Skin epidermis (tissue), 12 donors: ENCODE measurements at regions not wholly inside any gene's neighbourhood (a gene's known extent, or its start where the extent isn't known, plus 50 kb on each side); places are given as distances from the start of the nearest gene placed in this dataset.
"Not testable (repeated sequence)": the region's sequence is repeated elsewhere in the genome, so short reads cannot be mapped to it uniquely, and the experiment has no call there.

Experiments used
- H3K27ac ChIP-seq, 21 experiments: fragments of 200-600 bp; sonication (generic) in 11 of 21; one replicate each; pipeline ENCODE4 v1.5.0; 2020; ENCODE audit warnings: mild to moderate bottlenecking in 3 of 21, inconsistent platforms in 2 of 21, moderate library complexity in 2 of 21
- H3K4me3 ChIP-seq, 7 experiments: fragments of 200-600 bp; sonication (generic) in 2 of 7; one replicate each; pipeline ENCODE4 v1.5.0; 2020; ENCODE audit warnings: inconsistent platforms in 2 of 7, mild to moderate bottlenecking in 2 of 7, moderate library complexity in 1 of 7

GRCh38 chr3:125694761-125695294 lies 99.5 kb upstream of the OSBPL11 start:
- no peak overlapping the region for H3K4me3 ChIP-seq
- no peak overlapping the region for H3K27ac ChIP-seq

- H3K27ac ChIP-seq, result no peak overlapping the region
- no peak overlapping the region for H3K4me3 ChIP-seq
Observed at GRCh38 chr3:125695688-125696087, 100.4 kb upstream of the OSBPL11 start.

GRCh38 chr3:125697126-125697525 lies 101.8 kb upstream of the OSBPL11 start:
- H3K4me3 ChIP-seq, H3K27ac ChIP-seq: not testable (repeated sequence)

DNA sequence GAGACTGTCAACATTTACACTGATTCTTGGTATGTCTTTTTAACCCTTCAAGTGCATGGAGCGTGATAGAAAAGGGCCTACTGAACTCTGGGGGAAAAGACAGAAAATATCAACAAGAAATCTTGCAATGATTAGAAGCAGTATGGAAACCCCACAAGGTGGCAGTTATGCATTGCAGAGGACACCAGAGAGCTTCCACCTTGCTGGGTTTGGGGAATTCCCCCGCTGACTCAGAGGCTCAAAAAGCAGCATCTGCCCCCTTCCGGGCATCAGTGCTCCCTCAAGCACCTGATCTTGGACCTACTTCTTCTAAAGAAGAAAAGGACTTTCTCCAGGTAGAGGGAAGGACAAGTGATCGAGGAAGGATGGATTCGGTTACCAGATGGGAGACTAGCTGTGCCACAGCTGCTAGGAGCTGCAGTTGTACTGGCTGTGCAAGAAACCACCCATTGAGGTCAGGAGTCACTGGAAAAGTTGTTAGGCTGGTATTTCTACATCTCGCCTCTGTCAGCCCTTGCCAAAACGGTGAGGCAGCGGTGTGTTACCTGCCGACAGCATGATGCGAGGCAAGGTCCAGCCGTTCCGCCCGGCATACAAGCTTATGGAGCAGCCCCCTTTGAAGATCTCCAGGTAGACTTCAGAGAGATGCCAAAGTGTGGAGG lies 102.8 kb upstream of the OSBPL11 start:
- peak overlapping the region in 2 of 21 experiments; percentile 16 to 39 for H3K27ac ChIP-seq
- not testable (repeated sequence) for H3K4me3 ChIP-seq

GRCh38 chr3:125715651-125716050 lies 120.4 kb upstream of the OSBPL11 start:
- Histone ChIP-seq H3K4me3 (no peak overlapping the region), H3K27ac (no peak overlapping the region)

GRCh38 chr3:125732151-125732550 lies 136.9 kb upstream of the OSBPL11 start:
- H3K27ac ChIP-seq, H3K4me3 ChIP-seq: not testable (repeated sequence)

DNA sequence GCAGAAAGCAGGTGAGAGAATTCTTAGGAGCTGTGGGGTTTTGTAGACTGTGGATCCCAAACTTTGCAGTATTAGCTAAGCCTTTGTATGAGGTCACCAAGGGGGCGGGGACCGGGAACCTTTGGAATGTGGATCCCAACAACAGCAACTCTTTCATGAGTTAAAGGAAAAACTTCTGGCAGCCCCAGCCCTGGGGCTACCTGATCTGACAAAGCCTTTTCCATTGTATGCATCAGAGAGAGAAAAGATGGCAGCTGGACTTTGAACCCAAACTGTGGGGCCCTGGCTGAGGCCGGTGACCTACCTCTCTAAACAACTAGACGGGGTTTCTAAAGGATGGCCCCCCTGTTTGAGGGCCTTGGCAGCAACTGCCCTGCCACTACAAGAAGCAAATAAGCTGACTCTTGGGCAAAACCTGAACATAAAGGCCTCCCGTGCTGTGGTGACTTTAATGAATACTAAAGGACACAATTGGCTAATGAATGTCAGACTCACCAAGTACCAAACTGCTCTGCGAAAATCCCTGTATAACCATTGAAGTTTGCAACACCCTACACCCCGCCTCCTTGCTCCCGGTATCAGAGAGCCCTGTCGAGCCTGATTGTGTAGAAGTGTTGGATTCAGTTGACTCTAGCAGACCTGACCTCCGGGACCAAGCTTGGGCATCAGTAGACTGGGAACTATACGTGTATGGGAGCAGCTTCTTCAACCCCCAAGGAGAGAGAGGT lies 146.9 kb upstream of the OSBPL11 start:
- not testable (repeated sequence) for H3K27ac ChIP-seq, H3K4me3 ChIP-seq

DNA sequence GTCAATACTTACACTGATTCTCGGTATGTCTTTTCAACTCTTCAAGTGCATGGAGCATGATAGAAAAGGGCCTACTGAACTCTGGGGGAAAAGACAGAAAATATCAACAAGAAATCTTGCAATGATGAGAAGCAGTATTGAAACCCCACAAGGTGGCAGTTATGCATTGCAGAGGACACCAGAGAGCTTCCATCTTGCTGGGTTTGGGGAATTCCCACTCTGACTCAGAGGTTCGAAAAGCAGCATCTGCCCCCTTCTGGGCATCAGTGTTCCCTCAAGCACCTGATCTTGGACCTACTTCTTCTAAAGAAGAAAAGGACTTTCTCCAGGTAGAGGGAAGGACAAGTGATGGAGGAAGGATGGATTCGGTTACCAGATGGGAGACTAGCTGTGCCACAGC lies 147.5 kb upstream of the OSBPL11 start:
- H3K27ac ChIP-seq, H3K4me3 ChIP-seq: not testable (repeated sequence)

GRCh38 chr3:125757050-125757449 lies 161.8 kb upstream of the OSBPL11 start:
- H3K4me3 ChIP-seq, H3K27ac ChIP-seq: not testable (repeated sequence)

DNA sequence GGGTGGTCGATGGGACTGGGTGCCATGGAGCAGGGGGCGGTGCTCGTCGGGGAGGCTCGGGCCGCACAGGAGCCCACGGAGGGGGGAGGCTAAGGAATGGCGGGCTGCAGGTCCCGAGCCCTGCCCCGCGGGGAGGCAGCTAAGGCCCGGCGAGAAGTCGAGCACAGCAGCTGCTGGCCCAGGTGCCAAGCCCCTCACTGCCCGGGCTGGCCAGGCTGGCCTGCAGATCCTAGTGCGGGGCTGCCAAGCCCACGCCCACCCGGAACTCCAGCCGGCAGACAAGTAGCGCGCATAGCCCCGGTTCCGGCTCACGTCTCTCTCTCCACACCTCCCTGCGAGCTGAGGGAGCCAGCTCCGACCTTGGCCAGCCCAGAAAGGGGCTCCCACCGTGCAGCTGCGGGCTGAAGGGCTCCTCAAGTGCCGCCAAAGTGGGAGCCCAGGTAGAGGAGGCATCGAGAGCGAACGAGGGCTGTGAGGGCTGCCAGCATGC lies 163.4 kb upstream of the OSBPL11 start:
- H3K27ac ChIP-seq, H3K4me3 ChIP-seq: not testable (repeated sequence)

DNA sequence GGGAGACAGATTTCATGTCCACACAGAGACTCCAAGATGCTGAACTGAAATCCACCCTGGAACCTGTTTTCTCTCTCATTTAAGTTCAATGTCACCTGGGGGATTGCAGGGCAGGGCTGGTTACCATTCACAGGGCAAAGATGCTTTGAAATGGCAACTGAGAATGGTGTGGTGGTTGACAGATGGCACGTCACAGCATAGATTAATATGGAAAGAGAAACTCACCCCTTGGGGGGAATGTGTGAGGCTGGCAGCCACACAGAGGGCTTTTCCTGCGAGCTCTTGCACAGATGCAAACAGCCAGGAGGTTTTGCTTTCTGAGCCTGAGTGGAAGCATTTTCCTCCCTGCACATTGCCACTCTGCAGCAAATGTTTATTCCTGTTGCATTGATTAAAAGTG lies 167.3 kb upstream of the OSBPL11 start:
- not testable (repeated sequence) for H3K27ac ChIP-seq

GRCh38 chr3:125766285-125766826 lies 171.1 kb upstream of the OSBPL11 start:
- peak overlapping the region in 1 of 21 experiments; percentile 35 for H3K27ac ChIP-seq
- peak overlapping the region; percentile 28 to 54 (median 41) for H3K4me3 ChIP-seq

More for the DNA sequence above, 167.3 kb upstream of the OSBPL11 start:
- H3K4me3 ChIP-seq, result not testable (repeated sequence)

GRCh38 chr3:125766931-125767330 lies 171.6 kb upstream of the OSBPL11 start:
- H3K4me3 ChIP-seq, result peak overlapping the region; percentile 28 to 54 (median 41)
- H3K27ac ChIP-seq, result peak overlapping the region in 1 of 21 experiments; percentile 35

- H3K27ac ChIP-seq, result no peak overlapping the region
- no peak overlapping the region for H3K4me3 ChIP-seq
Observed at GRCh38 chr3:125767641-125768040, 172.3 kb upstream of the OSBPL11 start.

GRCh38 chr3:125768821-125769220 lies 173.5 kb upstream of the OSBPL11 start:
- not testable (repeated sequence) for H3K4me3 ChIP-seq, H3K27ac ChIP-seq

DNA sequence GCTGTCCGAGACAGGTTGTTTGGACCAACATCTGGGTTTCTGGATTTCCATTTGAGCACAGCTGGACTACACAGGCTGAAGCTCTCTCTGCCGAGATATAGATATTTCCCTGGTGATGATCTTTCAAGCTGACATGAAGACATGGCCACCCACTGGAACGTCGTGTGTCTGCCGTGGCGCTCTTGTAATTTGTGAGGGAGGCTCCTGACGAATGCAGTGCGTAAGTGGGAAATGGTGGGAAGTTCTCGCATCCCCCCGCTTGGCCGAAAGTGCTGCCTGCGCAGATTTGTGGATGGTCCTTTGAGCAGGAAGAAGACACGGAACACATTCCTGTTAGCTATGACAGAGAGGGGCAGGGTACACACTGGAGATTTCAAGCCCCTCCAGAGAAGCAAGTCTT lies 176.2 kb upstream of the OSBPL11 start:
- H3K27ac ChIP-seq, H3K4me3 ChIP-seq: not testable (repeated sequence)

GRCh38 chr3:125774433-125775034 lies 179.2 kb upstream of the OSBPL11 start:
- H3K27ac ChIP-seq, H3K4me3 ChIP-seq: not testable (repeated sequence)

DNA sequence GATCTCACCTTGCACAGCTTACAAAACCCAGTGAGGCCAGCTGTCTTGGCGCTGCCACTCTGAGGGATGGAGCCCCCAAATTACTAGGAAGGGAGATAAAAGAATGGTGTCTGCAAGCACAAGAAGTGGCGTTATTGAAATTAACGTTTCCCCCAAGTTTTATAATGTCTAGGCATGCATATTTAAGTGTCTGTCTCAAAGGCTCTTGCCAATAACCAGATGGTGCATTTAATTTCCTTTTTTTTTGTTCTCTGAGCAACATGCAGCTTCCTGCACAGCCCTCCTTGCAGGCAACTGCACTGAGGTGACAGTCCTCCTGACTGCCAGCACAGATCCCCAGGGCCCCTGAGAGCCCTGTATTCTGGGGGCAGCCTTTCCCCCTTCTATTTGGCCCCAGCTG lies 179.8 kb upstream of the OSBPL11 start:
- not testable (repeated sequence) for H3K4me3 ChIP-seq, H3K27ac ChIP-seq

- not testable (repeated sequence) for H3K27ac ChIP-seq, H3K4me3 ChIP-seq
Observed at GRCh38 chr3:125775606-125776294, 180.5 kb upstream of the OSBPL11 start.

DNA sequence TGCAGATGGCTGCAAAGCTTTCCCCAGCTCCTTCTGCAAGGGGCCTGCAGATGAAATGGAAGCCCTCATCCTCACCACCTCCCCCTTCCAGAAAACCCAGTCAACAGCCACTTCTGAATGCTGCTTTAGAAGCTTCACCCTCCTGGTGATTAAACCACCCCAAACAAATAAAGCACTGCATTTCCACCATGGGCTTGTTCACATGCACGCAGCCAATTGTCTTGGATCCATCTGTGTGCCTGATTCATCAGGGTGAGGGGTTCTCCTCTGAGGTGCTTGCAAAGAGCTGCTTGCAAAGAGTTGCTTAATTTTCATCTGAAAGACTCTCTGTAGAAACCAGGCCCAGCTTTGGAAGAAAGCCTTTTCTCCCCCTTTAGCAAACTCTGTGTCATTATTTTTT lies 184.0 kb upstream of the OSBPL11 start:
- H3K4me3 ChIP-seq, H3K27ac ChIP-seq: not testable (repeated sequence)
